ENCODE measurements at regions not wholly inside any gene's neighbourhood (a gene's known extent, or its start where the extent isn't known, plus 50 kb on each side); places are given as distances from the start of the nearest gene placed in this dataset.

- TF ChIP-seq CTCF (optimal IDR thresholded peaks at IDR 0.05 in 1 of 3, IDR thresholded peaks at IDR 0.05 in 1 of 3, conservative IDR thresholded peaks at IDR 0.05 in 1 of 3; ENCODE audit: extremely low read depth in 1 of 3, insufficient read depth in 2 of 3, low read length in 3 of 3) = no peak
- TF ChIP-seq EZH2 (IDR thresholded peaks at IDR 0.05; ENCODE audit: low read length) = no peak
Observed at GRCh38 chr1:192497214-192497794, 78.3 kb upstream of the RGS1 start.

All from keratinocyte (primary cell).